A549 (cell line): ENCODE measurements at regions not wholly inside any gene's neighbourhood (a gene's known extent, or its start where the extent isn't known, plus 50 kb on each side); places are given as distances from the start of the nearest gene placed in this dataset.

Source experiments
- ATAC-seq, 2 experiments: fragments of 200-7000 bp in 1 of 2; fragments of >200 bp in 1 of 2; cut with Nextera tagmentation in 1 of 2; cut with Tn5 transposase in 1 of 2; 3 replicates each; pipeline versions ENCODE4 v1.8.0 to v1.9.1; 2018 to 2020; ENCODE audit warnings: mild to moderate bottlenecking in 1 of 2, moderate library complexity in 1 of 2
- CTCF ChIA-PET: fragments of 300-600 bp; sonication (Branson Sonifier 250); formaldehyde crosslinking; extraction: SDS; loops from one replicate; lab custom pipeline; 2021; ENCODE audit warnings: antibody characterized with exemption, inconsistent platforms; lab: Yijun Ruan, JAX
- POLR2A ChIA-PET: fragments of 350-600 bp; formaldehyde crosslinking; extraction: SDS; loops from one replicate; lab custom pipeline; 2021; ENCODE audit warnings: antibody characterized with exemption, inconsistent platforms; lab: Yijun Ruan, JAX
- DNase-seq, 2 experiments: peaks; one replicate each; pipeline versions ENCODE4 v3.0.0 to v3.0.0-alpha.2; 2011 to 2016; ENCODE audit warnings: low read depth in 1 of 2, low spot score in 1 of 2
- FAIRE-seq: peaks from 2 replicates; lab custom pipeline; 2011; peaks lifted over from hg19 to GRCh38; lab: Jason Lieb, UNC
- H3K27ac ChIP-seq, 2 experiments: fragments of >200 bp; sonication (Bioruptor Twin); formaldehyde crosslinking; 3 replicates each; pipeline ENCODE4 v1.5.1; 2016 to 2017
- H3K4me1 ChIP-seq: fragments of >200 bp; sonication (Bioruptor Twin); formaldehyde crosslinking; 3 replicates; pipeline ENCODE4 v1.6.1; 2016
- H3K4me2 ChIP-seq: fragments of >200 bp; sonication (Bioruptor Twin); formaldehyde crosslinking; 3 replicates; pipeline ENCODE4 v1.6.1; 2016
- H3K4me3 ChIP-seq: fragments of >200 bp; sonication (Bioruptor Twin); formaldehyde crosslinking; 3 replicates; pipeline ENCODE4 v1.5.1; 2016
- H3K9me3 ChIP-seq: fragments of >200 bp; sonication (Bioruptor Twin); formaldehyde crosslinking; 3 replicates; pipeline ENCODE4 v1.6.1; 2016
- BCL3 ChIP-seq: fragments of >200 bp; sonication (Bioruptor Twin); formaldehyde crosslinking; IDR thresholded peaks from 3 replicates; pipeline ENCODE4 v1.6.1; 2016
- BHLHE40 ChIP-seq: IDR thresholded peaks from 2 replicates; pipeline ENCODE4 v1.6.1; 2012; ENCODE audit warnings: low read depth, low read length, inconsistent platforms
- CBX2 ChIP-seq: fragments of 200-600 bp; sonication (generic); IDR thresholded peaks from 2 replicates; pipeline ENCODE4 v1.6.1; 2016; ENCODE audit warnings: low read depth, mild to moderate bottlenecking, borderline replicate concordance
- CHD4 ChIP-seq: fragments of 200-600 bp; sonication (generic); IDR thresholded peaks from 2 replicates; pipeline ENCODE4 v1.6.1; 2016; ENCODE audit warnings: antibody characterized with exemption, mild to moderate bottlenecking, borderline replicate concordance
- E2F6 ChIP-seq: IDR thresholded peaks from 2 replicates; pipeline ENCODE4 v1.6.1; 2012; ENCODE audit warnings: low read depth, borderline replicate concordance
- EHMT2 ChIP-seq: fragments of 200-600 bp; sonication (generic); IDR thresholded peaks from 2 replicates; pipeline ENCODE4 v1.6.1; 2016; ENCODE audit warnings: antibody characterized with exemption, low read depth, mild to moderate bottlenecking, moderate library complexity
- FOSB ChIP-seq: fragments of 250-450 bp; sonication (Bioruptor Pico); IDR thresholded peaks from 2 replicates; pipeline ENCODE4 v1.5.0; 2020; ENCODE audit warnings: mild to moderate bottlenecking, moderate library complexity
- GATA3 ChIP-seq: IDR thresholded peaks from 2 replicates; pipeline ENCODE4 v1.6.1; 2012; ENCODE audit warnings: borderline replicate concordance
- HDAC2 ChIP-seq: fragments of 200-600 bp; sonication (generic); IDR thresholded peaks from 2 replicates; pipeline ENCODE4 v1.6.1; 2016
- HMGXB4 ChIP-seq: fragments of 250-450 bp; sonication (Bioruptor Pico); IDR thresholded peaks from 2 replicates; pipeline ENCODE4 v1.5.0; 2021; ENCODE audit warnings: mild to moderate bottlenecking, moderate library complexity, borderline replicate concordance
- HOXB13 ChIP-seq: fragments of 250-450 bp; sonication (Bioruptor Pico); IDR thresholded peaks from 2 replicates; pipeline ENCODE4 v1.5.0; 2020; ENCODE audit warnings: low read depth, mild to moderate bottlenecking, moderate library complexity
- JUN ChIP-seq, 2 experiments: fragments of >200 bp; sonication (Bioruptor Twin); formaldehyde crosslinking; IDR thresholded peaks; 2 replicates in 1 of 2; 3 replicates in 1 of 2; pipeline ENCODE4 v1.6.1; 2016 to 2017
- JUNB ChIP-seq: fragments of >200 bp; sonication (Bioruptor Twin); formaldehyde crosslinking; IDR thresholded peaks from 2 replicates; pipeline ENCODE4 v1.6.1; 2016
- KDM5A ChIP-seq: fragments of 200-600 bp; sonication (generic); IDR thresholded peaks from 2 replicates; pipeline ENCODE4 v1.6.1; 2016; ENCODE audit warnings: antibody characterized with exemption, mild to moderate bottlenecking
- MAX ChIP-seq: IDR thresholded peaks from 2 replicates; pipeline ENCODE4 v1.6.1; 2012
- NFE2L2 ChIP-seq: fragments of 150-350 bp; conservative IDR thresholded peaks from 2 replicates; pipeline ENCODE4 v1.6.1; 2014; ENCODE audit warnings: low read length
- NPAS2 ChIP-seq: fragments of 250-450 bp; sonication (Bioruptor Pico); IDR thresholded peaks from 2 replicates; pipeline ENCODE4 v1.8.0; 2022; ENCODE audit warnings: mild to moderate bottlenecking, moderate library complexity, borderline replicate concordance
- RARB ChIP-seq: fragments of 250-450 bp; sonication (Bioruptor Pico); IDR thresholded peaks from 2 replicates; pipeline ENCODE4 v1.8.0; 2021; ENCODE audit warnings: mild to moderate bottlenecking, moderate library complexity
- REST ChIP-seq: fragments of 200-600 bp; sonication (generic); IDR thresholded peaks from 2 replicates; pipeline ENCODE4 v1.6.1; 2016; ENCODE audit warnings: antibody characterized with exemption, mild to moderate bottlenecking, moderate library complexity
- RFX5 ChIP-seq: fragments of 450-650 bp; IDR thresholded peaks from 2 replicates; pipeline ENCODE4 v1.7.1; 2014; ENCODE audit warnings: antibody characterized with exemption, mild to moderate bottlenecking, moderate library complexity
- SMC3 ChIP-seq: fragments of >200 bp; sonication (Bioruptor Twin); formaldehyde crosslinking; IDR thresholded peaks from 3 replicates; pipeline ENCODE4 v1.6.1; 2018; ENCODE audit warnings: inconsistent platforms
- TP53 ChIP-seq: fragments of 250-450 bp; sonication (Bioruptor Pico); IDR thresholded peaks from 2 replicates; pipeline ENCODE4 v1.5.0; 2021; ENCODE audit warnings: mild to moderate bottlenecking, moderate library complexity
- ZC3H11A ChIP-seq: fragments of 450-650 bp; IDR thresholded peaks from 2 replicates; pipeline ENCODE4 v1.6.1; 2014; ENCODE audit warnings: antibody characterized with exemption, mild to moderate bottlenecking
- WGBS: methylation state at CpG from one replicate; pipeline ENCODE4 v1.1.6; 2017; ENCODE audit errors: missing lambda C conversion rate; 5-methylcytosine and 5-hydroxymethylcytosine counted together

- no peak for TF ChIP-seq NPAS2 (CRISPR knock-in tag)
- TF ChIP-seq HMGXB4 (CRISPR knock-in tag) = no peak
Observed at GRCh38 chr10:21432266-21432665, 93.2 kb downstream of the SKIDA1 start (continued).

- Histone ChIP-seq H3K4me1 (peaks cover 3% of the 10 kb centered on the region; the same call in 1 of the 3 replicates), H3K4me3 (no peak overlapping the region), H3K9me3 (no peaks in the 10 kb centered on the region), H3K27ac (no peak overlapping the region), H3K4me2 (no peak overlapping the region)
- no peak for TF ChIP-seq FOSB
- no peak for TF ChIP-seq TP53
- TF ChIP-seq SMC3 = no peak
- no peak for TF ChIP-seq NFE2L2
- no peak for TF ChIP-seq EHMT2
- TF ChIP-seq CHD4 = no peak
- TF ChIP-seq KDM5A = no peak
- TF ChIP-seq JUNB = no peak
- DNase-seq = no peak
- 70% methylated on average over 2 of the region's 2 CpGs for WGBS
- CTCF ChIA-PET = no interaction called here
- POLR2A ChIA-PET = no interaction called here
- ATAC-seq = no peak
- FAIRE-seq = no peak
Observed at GRCh38 chr10:21431799-21432198, 93.7 kb downstream of the SKIDA1 start.

- DNase-seq (peak in 1 of 2 experiments; percentile 76), ATAC-seq (peak; percentile 47 to 70; a peak in 4 of 6 replicates), FAIRE-seq (no peak)
- Histone ChIP-seq H3K27ac (peak overlapping the region; percentile 1 to 73; a peak in 3 of 6 replicates), H3K4me2 (no peak overlapping the region), H3K4me3 (no peak overlapping the region), H3K9me3 (no peaks in the 10 kb centered on the region), H3K4me1 (peaks cover 3% of the 10 kb centered on the region; the same call in 1 of the 3 replicates)
- no peak for TF ChIP-seq JUNB
- peak; percentile 60; the same call in 1 of the 2 replicates for TF ChIP-seq E2F6
- TF ChIP-seq CBX2 = no peak
- TF ChIP-seq ZC3H11A = no peak
- peak; percentile 72 for TF ChIP-seq MAX
- no peak for TF ChIP-seq HOXB13 (CRISPR knock-in tag)
- TF ChIP-seq RFX5 = no peak
- no peak for TF ChIP-seq HDAC2
- TF ChIP-seq TP53 = peak; percentile 89; the same call in 1 of the 2 replicates
- ChIA-PET POLR2A (no interaction called here), CTCF (no interaction called here)
- WGBS = 59% methylated on average over 6 of the region's 6 CpGs
Observed at GRCh38 chr10:21427804-21428481, 97.5 kb downstream of the SKIDA1 start.

GRCh38 chr10:21424459-21424861, 101.0 kb downstream of the SKIDA1 start:
- FAIRE-seq = no peak
- CTCF ChIA-PET = no interaction called here
- no peaks in the 10 kb centered on the region for H3K9me3 ChIP-seq
- no peak for ATAC-seq
- no peak overlapping the region for H3K4me2 ChIP-seq
- DNase-seq = no peak
- POLR2A ChIA-PET = no interaction called here
- H3K4me1 ChIP-seq = peaks cover 3% of the 10 kb centered on the region; the same call in 1 of the 3 replicates
- no peak overlapping the region for H3K27ac ChIP-seq
- H3K4me3 ChIP-seq = no peak overlapping the region
- 59% methylated on average over 3 of the region's 3 CpGs for WGBS
- TF ChIP-seq HMGXB4 (CRISPR knock-in tag) (no peak), BHLHE40 (no peak), GATA3 (no peak), JUN (IDR thresholded peaks at IDR 0.05) (no peak), REST (no peak), RARB (CRISPR knock-in tag) (no peak), CHD4 (no peak), BCL3 (no peak)
